ENCODE measurements at regions not wholly inside any gene's neighbourhood (a gene's known extent, or its start where the extent isn't known, plus 50 kb on each side); places are given as distances from the start of the nearest gene placed in this dataset.
"Not testable (repeated sequence)": the region's sequence is repeated elsewhere in the genome, so short reads cannot be mapped to it uniquely, and the experiment has no call there.

DNA sequence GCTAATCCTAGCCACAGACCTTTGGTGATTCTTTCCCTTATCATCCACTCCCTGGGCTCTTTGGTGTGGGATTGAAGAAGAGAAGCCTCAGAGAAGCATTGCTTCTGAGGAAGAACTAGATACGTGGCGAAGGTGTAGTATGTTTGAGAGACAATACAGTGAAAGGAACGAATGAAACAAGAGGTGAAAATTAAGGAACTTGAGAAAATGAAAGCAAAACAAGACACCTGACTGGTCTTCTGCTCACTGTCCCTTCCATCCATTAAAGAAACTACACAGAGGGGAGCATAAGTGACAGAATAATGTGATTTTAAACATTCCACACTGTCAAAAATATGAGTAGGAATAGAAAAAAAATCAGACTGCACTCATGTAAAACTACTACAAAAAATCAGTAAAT lies 219.6 kb upstream of the NPSR1 start:
- no peaks in the 10 kb centered on the region for H3K27me3 Mint-ChIP-seq (ENCODE audit: low read depth)
- TF ChIP-seq, protein P1, sequence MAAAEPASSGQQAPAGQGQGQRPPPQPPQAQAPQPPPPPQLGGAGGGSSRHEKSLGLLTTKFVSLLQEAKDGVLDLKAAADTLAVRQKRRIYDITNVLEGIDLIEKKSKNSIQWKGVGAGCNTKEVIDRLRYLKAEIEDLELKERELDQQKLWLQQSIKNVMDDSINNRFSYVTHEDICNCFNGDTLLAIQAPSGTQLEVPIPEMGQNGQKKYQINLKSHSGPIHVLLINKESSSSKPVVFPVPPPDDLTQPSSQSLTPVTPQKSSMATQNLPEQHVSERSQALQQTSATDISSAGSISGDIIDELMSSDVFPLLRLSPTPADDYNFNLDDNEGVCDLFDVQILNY (CRISPR knock-in tag; IDR thresholded peaks at IDR 0.05): no peak
- no peak for TF ChIP-seq CREB1 (CRISPR knock-in tag; IDR thresholded peaks at IDR 0.05)
- ATAC-seq: no peak
- H3K4me3 Mint-ChIP-seq: no peak overlapping the region
- no peak for DNase-seq (ENCODE audit: low spot score)
- H3K4me1 Mint-ChIP-seq: no peaks in the 10 kb centered on the region
- ChIA-PET CTCF (no interaction called here), POLR2A (no interaction called here)
- peaks cover 30% of the 10 kb centered on the region for H3K9me3 Mint-ChIP-seq
- peaks cover 5% of the 10 kb centered on the region; the same call in 1 of the 2 replicates for H3K36me3 Mint-ChIP-seq
- H3K27ac Mint-ChIP-seq: no peak overlapping the region

DNA sequence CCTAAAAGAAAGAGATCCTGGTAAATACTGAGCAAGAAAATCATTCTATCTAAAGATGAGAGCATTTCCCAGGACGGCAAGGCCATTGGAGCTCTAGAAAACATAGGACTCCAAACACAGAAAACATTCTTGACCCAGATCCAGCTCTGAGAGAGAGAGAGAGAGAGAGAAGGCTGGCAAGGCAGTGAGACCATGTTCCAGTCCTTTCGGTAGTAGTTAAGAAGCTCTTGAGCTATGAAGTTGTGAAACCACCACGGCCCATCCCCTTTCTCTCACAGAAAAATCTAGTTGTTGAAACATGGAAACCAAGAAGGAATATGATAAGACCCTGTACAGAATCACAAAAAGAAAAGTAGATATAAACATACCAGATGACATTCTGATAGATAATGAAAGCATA lies 212.4 kb upstream of the NPSR1 start:
- no peaks in the 10 kb centered on the region; the same call in 1 of the 2 replicates for H3K27me3 Mint-ChIP-seq (ENCODE audit: low read depth)
- CTCF ChIA-PET: no interaction called here

DNA sequence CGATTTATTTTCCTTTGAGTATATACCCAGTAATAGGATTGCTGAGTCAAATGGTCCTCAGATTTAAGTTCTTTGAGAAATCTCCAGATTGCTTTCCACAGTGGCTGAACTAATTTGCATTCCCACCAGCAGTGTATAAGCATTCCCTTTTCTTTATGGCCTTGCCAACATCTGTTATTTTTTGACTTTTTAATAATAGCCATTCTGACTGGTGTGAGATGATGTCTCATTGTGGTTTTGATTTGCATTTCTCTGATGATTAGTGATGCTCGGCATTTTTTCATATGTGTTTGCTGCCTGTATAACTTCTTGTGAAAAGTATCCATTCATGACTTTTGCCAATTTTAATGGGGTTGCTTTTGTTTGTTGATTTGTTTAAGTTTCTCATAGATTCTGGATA lies 209.5 kb upstream of the NPSR1 start:
- H3K4me3 Mint-ChIP-seq; POLR2A ChIA-PET; H3K27me3 Mint-ChIP-seq (ENCODE audit: low read depth); H3K4me1 Mint-ChIP-seq; CTCF ChIA-PET; DNase-seq (ENCODE audit: low spot score); ATAC-seq; H3K27ac Mint-ChIP-seq; H3K9me3 Mint-ChIP-seq; H3K36me3 Mint-ChIP-seq: not testable (repeated sequence)

More for the DNA sequence above, 212.4 kb upstream of the NPSR1 start:
- no peak overlapping the region for H3K4me3 Mint-ChIP-seq
- H3K36me3 Mint-ChIP-seq: no peaks in the 10 kb centered on the region
- H3K27ac Mint-ChIP-seq: no peak overlapping the region
- POLR2A ChIA-PET: no interaction called here
- no peak for DNase-seq (ENCODE audit: low spot score)
- H3K9me3 Mint-ChIP-seq: peaks cover 8% of the 10 kb centered on the region; the same call in 1 of the 2 replicates
- TF ChIP-seq, protein P2, sequence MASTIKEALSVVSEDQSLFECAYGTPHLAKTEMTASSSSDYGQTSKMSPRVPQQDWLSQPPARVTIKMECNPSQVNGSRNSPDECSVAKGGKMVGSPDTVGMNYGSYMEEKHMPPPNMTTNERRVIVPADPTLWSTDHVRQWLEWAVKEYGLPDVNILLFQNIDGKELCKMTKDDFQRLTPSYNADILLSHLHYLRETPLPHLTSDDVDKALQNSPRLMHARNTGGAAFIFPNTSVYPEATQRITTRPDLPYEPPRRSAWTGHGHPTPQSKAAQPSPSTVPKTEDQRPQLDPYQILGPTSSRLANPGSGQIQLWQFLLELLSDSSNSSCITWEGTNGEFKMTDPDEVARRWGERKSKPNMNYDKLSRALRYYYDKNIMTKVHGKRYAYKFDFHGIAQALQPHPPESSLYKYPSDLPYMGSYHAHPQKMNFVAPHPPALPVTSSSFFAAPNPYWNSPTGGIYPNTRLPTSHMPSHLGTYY (CRISPR knock-in tag; IDR thresholded peaks at IDR 0.05): no peak
- TF ChIP-seq OVOL2 (CRISPR knock-in tag; IDR thresholded peaks at IDR 0.05; ENCODE audit: borderline replicate concordance) (no peak), PRRX2 (CRISPR knock-in tag; IDR thresholded peaks at IDR 0.05) (no peak)
- TF ChIP-seq, protein P3, sequence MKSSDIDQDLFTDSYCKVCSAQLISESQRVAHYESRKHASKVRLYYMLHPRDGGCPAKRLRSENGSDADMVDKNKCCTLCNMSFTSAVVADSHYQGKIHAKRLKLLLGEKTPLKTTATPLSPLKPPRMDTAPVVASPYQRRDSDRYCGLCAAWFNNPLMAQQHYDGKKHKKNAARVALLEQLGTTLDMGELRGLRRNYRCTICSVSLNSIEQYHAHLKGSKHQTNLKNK (CRISPR knock-in tag; IDR thresholded peaks at IDR 0.05): no peak
- H3K4me1 Mint-ChIP-seq: no peaks in the 10 kb centered on the region
- no peak for ATAC-seq

DNA sequence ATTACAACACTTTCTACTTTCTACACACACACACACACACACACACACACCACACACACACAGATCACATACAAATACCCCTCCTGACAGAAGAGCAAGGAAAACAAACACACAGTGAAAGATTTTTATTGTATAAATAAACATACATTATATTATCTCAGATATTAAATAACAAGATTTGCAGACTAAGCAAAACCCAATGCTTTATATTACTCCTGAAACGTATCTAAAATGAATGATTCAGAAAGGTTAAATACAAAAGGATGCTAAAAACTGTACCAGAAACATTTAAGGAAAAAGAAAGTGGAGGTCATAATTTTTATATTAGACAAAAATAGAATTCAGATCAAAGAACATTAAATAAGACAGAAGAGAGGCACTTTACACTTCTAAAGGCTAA lies 208.3 kb upstream of the NPSR1 start:
- no peak for ATAC-seq
- ChIA-PET POLR2A (no interaction called here), CTCF (no interaction called here)
- DNase-seq (ENCODE audit: low spot score): no peak
- Mint-ChIP-seq H3K27ac (no peak overlapping the region), H3K9me3 (0 out of 2 replicates have a peak, but pooled peaks cover 4% of the 10 kb centered on the region), H3K4me3 (no peak overlapping the region), H3K4me1 (peaks cover 4% of the 10 kb centered on the region), H3K27me3 (ENCODE audit: low read depth) (no peaks in the 10 kb centered on the region; the same call in 1 of the 2 replicates), H3K36me3 (no peaks in the 10 kb centered on the region)
- no peak for TF ChIP-seq KAT7 (CRISPR knock-in tag; IDR thresholded peaks at IDR 0.05; ENCODE audit: borderline replicate concordance)
- TF ChIP-seq, protein P4, sequence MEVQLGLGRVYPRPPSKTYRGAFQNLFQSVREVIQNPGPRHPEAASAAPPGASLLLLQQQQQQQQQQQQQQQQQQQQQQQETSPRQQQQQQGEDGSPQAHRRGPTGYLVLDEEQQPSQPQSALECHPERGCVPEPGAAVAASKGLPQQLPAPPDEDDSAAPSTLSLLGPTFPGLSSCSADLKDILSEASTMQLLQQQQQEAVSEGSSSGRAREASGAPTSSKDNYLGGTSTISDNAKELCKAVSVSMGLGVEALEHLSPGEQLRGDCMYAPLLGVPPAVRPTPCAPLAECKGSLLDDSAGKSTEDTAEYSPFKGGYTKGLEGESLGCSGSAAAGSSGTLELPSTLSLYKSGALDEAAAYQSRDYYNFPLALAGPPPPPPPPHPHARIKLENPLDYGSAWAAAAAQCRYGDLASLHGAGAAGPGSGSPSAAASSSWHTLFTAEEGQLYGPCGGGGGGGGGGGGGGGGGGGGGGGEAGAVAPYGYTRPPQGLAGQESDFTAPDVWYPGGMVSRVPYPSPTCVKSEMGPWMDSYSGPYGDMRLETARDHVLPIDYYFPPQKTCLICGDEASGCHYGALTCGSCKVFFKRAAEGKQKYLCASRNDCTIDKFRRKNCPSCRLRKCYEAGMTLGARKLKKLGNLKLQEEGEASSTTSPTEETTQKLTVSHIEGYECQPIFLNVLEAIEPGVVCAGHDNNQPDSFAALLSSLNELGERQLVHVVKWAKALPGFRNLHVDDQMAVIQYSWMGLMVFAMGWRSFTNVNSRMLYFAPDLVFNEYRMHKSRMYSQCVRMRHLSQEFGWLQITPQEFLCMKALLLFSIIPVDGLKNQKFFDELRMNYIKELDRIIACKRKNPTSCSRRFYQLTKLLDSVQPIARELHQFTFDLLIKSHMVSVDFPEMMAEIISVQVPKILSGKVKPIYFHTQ (CRISPR knock-in tag; IDR thresholded peaks at IDR 0.05): no peak
- TF ChIP-seq TCF7 (CRISPR knock-in tag; IDR thresholded peaks at IDR 0.05; ENCODE audit: low read depth): no peak
- TF ChIP-seq, protein P3 (CRISPR knock-in tag; IDR thresholded peaks at IDR 0.05): no peak
- TF ChIP-seq, protein P5, sequence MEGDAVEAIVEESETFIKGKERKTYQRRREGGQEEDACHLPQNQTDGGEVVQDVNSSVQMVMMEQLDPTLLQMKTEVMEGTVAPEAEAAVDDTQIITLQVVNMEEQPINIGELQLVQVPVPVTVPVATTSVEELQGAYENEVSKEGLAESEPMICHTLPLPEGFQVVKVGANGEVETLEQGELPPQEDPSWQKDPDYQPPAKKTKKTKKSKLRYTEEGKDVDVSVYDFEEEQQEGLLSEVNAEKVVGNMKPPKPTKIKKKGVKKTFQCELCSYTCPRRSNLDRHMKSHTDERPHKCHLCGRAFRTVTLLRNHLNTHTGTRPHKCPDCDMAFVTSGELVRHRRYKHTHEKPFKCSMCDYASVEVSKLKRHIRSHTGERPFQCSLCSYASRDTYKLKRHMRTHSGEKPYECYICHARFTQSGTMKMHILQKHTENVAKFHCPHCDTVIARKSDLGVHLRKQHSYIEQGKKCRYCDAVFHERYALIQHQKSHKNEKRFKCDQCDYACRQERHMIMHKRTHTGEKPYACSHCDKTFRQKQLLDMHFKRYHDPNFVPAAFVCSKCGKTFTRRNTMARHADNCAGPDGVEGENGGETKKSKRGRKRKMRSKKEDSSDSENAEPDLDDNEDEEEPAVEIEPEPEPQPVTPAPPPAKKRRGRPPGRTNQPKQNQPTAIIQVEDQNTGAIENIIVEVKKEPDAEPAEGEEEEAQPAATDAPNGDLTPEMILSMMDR (IDR thresholded peaks at IDR 0.05): no peak
- TF ChIP-seq SP1 (CRISPR knock-in tag; conservative IDR thresholded peaks at IDR 0.05): no peak
- TF ChIP-seq SMAD3 (CRISPR knock-in tag; IDR thresholded peaks at IDR 0.05; ENCODE audit: borderline replicate concordance): no peak
- no peak for TF ChIP-seq PRRX2 (CRISPR knock-in tag; IDR thresholded peaks at IDR 0.05)
- TF ChIP-seq ZNF423 (CRISPR knock-in tag; IDR thresholded peaks at IDR 0.05): no peak
- TF ChIP-seq, protein P6, sequence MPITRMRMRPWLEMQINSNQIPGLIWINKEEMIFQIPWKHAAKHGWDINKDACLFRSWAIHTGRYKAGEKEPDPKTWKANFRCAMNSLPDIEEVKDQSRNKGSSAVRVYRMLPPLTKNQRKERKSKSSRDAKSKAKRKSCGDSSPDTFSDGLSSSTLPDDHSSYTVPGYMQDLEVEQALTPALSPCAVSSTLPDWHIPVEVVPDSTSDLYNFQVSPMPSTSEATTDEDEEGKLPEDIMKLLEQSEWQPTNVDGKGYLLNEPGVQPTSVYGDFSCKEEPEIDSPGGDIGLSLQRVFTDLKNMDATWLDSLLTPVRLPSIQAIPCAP (CRISPR knock-in tag; IDR thresholded peaks at IDR 0.05): no peak
- TF ChIP-seq, protein P7, sequence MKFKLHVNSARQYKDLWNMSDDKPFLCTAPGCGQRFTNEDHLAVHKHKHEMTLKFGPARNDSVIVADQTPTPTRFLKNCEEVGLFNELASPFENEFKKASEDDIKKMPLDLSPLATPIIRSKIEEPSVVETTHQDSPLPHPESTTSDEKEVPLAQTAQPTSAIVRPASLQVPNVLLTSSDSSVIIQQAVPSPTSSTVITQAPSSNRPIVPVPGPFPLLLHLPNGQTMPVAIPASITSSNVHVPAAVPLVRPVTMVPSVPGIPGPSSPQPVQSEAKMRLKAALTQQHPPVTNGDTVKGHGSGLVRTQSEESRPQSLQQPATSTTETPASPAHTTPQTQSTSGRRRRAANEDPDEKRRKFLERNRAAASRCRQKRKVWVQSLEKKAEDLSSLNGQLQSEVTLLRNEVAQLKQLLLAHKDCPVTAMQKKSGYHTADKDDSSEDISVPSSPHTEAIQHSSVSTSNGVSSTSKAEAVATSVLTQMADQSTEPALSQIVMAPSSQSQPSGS (CRISPR knock-in tag; IDR thresholded peaks at IDR 0.05; ENCODE audit: borderline replicate concordance, low read depth): no peak
- no peak for TF ChIP-seq FOXP1 (CRISPR knock-in tag; IDR thresholded peaks at IDR 0.05; ENCODE audit: borderline replicate concordance)
- TF ChIP-seq, protein P8, sequence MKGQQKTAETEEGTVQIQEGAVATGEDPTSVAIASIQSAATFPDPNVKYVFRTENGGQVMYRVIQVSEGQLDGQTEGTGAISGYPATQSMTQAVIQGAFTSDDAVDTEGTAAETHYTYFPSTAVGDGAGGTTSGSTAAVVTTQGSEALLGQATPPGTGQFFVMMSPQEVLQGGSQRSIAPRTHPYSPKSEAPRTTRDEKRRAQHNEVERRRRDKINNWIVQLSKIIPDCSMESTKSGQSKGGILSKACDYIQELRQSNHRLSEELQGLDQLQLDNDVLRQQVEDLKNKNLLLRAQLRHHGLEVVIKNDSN (CRISPR knock-in tag; IDR thresholded peaks at IDR 0.05): no peak
